ENCODE measurements at regions not wholly inside any gene's neighbourhood (a gene's known extent, or its start where the extent isn't known, plus 50 kb on each side); places are given as distances from the start of the nearest gene placed in this dataset.

GRCh38 chr20:61193164-61193563 is 58.9 kb upstream of the CDH4 start:
- Histone ChIP-seq H3K4me3 (ENCODE audit: low read depth, low read length) (no peak overlapping the region), H3K27me3 (ENCODE audit: control insufficient read depth, insufficient read depth, low read length) (no peaks in the 10 kb centered on the region), H3K36me3 (ENCODE audit: control insufficient read depth, insufficient read depth, low read length) (no peaks in the 10 kb centered on the region)
- FAIRE-seq: no peak
- DNase-seq (ENCODE audit: low read depth): no peak
- no peak for TF ChIP-seq CTCF (IDR thresholded peaks at IDR 0.05; ENCODE audit: insufficient read depth, low read length, severe bottlenecking)
